SIG-M5 treated with dmso at 0.1 percent for 504 hours (cell line): ENCODE measurements at regions not wholly inside any gene's neighbourhood (a gene's known extent, or its start where the extent isn't known, plus 50 kb on each side); places are given as distances from the start of the nearest gene placed in this dataset.
"Not testable (repeated sequence)": the region's sequence is repeated elsewhere in the genome, so short reads cannot be mapped to it uniquely, and the experiment has no call there.

Source experiments
- DNase-seq: peaks from one replicate; lab custom pipeline; 2025; ENCODE audit not compliant: unreplicated experiment; lab: John Stamatoyannopoulos, UW

- no peak for DNase-seq
Measured at GRCh38 chr3:67979342-67979741, 324.9 kb upstream of the SUCLG2 start.

- DNase-seq = no peak
Measured at GRCh38 chr3:67977762-67978161, 323.4 kb upstream of the SUCLG2 start.

GRCh38 chr3:67976663-67977062 is 322.3 kb upstream of the SUCLG2 start:
- DNase-seq = no peak

- DNase-seq = no peak
Measured at GRCh38 chr3:67964596-67964995, 310.2 kb upstream of the SUCLG2 start.

GRCh38 chr3:67957268-67957667 is 302.9 kb upstream of the SUCLG2 start:
- DNase-seq = no peak

GRCh38 chr3:67947808-67948508 is 293.5 kb upstream of the SUCLG2 start:
- no peak for DNase-seq

GRCh38 chr3:67946436-67946835 is 292.0 kb upstream of the SUCLG2 start:
- DNase-seq = no peak

GRCh38 chr3:67943546-67943945 is 289.1 kb upstream of the SUCLG2 start:
- DNase-seq = no peak

- no peak for DNase-seq
Measured at GRCh38 chr3:67941433-67942030, 287.1 kb upstream of the SUCLG2 start.

GRCh38 chr3:67940210-67940952 is 286.0 kb upstream of the SUCLG2 start:
- peak; percentile 22 for DNase-seq

- DNase-seq = no peak
Measured at GRCh38 chr3:67937498-67938118, 283.2 kb upstream of the SUCLG2 start.

GRCh38 chr3:67930394-67930793 is 276.0 kb upstream of the SUCLG2 start:
- DNase-seq = not testable (repeated sequence)

- DNase-seq = peak; percentile 34
Measured at GRCh38 chr3:67923796-67924195, 269.4 kb upstream of the SUCLG2 start.

- no peak for DNase-seq
Measured at GRCh38 chr3:67920969-67921368, 266.6 kb upstream of the SUCLG2 start.

GRCh38 chr3:67920311-67920710 is 265.9 kb upstream of the SUCLG2 start:
- no peak for DNase-seq

- no peak for DNase-seq
Measured at GRCh38 chr3:67916353-67916752, 261.9 kb upstream of the SUCLG2 start.

GRCh38 chr3:67907735-67908134 is 253.3 kb upstream of the SUCLG2 start:
- DNase-seq = no peak

- no peak for DNase-seq
Measured at GRCh38 chr3:67906261-67906660, 251.8 kb upstream of the SUCLG2 start.

GRCh38 chr3:67901681-67902080 is 247.3 kb upstream of the SUCLG2 start:
- DNase-seq = no peak

- no peak for DNase-seq
Measured at GRCh38 chr3:67898916-67899315, 244.5 kb upstream of the SUCLG2 start.
